ENCODE measurements at regions not wholly inside any gene's neighbourhood (a gene's known extent, or its start where the extent isn't known, plus 50 kb on each side); places are given as distances from the start of the nearest gene placed in this dataset.

DNA sequence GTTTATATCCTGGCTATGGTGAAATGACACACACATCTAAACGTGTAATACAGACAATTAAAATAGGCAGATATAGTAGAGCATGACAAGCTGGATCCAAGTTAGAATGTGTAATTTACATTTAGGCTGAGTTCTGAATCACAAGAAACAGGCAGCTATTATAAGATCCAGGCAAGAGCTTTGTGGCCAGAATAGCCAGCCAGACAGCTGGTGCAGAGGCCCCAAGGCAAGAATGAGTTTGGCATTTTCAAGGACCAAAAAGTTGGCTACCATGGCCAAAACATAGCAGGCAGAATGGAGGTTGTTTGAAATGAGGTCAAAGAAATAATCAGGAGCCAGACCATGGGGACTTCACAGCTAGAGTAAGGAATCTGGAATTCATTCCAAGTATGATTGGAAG lies 281.7 kb downstream of the MTERF1 start:
- Histone ChIP-seq H3K79me2 (ENCODE audit: low read length) (no peaks in the 10 kb centered on the region), H3K4me3 (ENCODE audit: low read length) (no peak overlapping the region), H3K4me2 (ENCODE audit: low read length) (no peak overlapping the region), H3K27me3 (ENCODE audit: low read length) (no peaks in the 10 kb centered on the region), H3K27ac (ENCODE audit: low read length) (no peak overlapping the region), H3F3A (ENCODE audit: low read length, unreplicated experiment) (no peaks in the 10 kb centered on the region), H4K20me1 (ENCODE audit: low read length) (no peaks in the 10 kb centered on the region), H3K4me1 (ENCODE audit: insufficient read depth, low read length) (no peaks in the 10 kb centered on the region), H2AFZ (ENCODE audit: low read length) (no peak overlapping the region), H3K9me2 (replicated peaks; ENCODE audit: low read length) (no peaks in the 10 kb centered on the region), H3K9me3 (ENCODE audit: low read length) (no peaks in the 10 kb centered on the region), H3K9ac (ENCODE audit: low read length) (no peak overlapping the region), H3K36me3 (ENCODE audit: low read depth, low read length) (no peaks in the 10 kb centered on the region)
- TF ChIP-seq, protein P1, sequence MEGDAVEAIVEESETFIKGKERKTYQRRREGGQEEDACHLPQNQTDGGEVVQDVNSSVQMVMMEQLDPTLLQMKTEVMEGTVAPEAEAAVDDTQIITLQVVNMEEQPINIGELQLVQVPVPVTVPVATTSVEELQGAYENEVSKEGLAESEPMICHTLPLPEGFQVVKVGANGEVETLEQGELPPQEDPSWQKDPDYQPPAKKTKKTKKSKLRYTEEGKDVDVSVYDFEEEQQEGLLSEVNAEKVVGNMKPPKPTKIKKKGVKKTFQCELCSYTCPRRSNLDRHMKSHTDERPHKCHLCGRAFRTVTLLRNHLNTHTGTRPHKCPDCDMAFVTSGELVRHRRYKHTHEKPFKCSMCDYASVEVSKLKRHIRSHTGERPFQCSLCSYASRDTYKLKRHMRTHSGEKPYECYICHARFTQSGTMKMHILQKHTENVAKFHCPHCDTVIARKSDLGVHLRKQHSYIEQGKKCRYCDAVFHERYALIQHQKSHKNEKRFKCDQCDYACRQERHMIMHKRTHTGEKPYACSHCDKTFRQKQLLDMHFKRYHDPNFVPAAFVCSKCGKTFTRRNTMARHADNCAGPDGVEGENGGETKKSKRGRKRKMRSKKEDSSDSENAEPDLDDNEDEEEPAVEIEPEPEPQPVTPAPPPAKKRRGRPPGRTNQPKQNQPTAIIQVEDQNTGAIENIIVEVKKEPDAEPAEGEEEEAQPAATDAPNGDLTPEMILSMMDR (conservative IDR thresholded peaks at IDR 0.05; ENCODE audit: low read depth, low read length): no peak
- TF ChIP-seq EZH2 (IDR thresholded peaks at IDR 0.05; ENCODE audit: low read length, unreplicated experiment) (no peak), EZH2phosphoT487 (IDR thresholded peaks at IDR 0.05; ENCODE audit: borderline replicate concordance, low read length) (no peak)
- DNase-seq (no peak), ATAC-seq (no peak)
- ChIA-PET CTCF (no interaction called here), POLR2A (ENCODE audit: unreplicated experiment) (no interaction called here)
- BruUV-seq (replicated peaks): no TSS peak
- intact Hi-C loops (cut with micrococcal nuclease): no loop called here

DNA sequence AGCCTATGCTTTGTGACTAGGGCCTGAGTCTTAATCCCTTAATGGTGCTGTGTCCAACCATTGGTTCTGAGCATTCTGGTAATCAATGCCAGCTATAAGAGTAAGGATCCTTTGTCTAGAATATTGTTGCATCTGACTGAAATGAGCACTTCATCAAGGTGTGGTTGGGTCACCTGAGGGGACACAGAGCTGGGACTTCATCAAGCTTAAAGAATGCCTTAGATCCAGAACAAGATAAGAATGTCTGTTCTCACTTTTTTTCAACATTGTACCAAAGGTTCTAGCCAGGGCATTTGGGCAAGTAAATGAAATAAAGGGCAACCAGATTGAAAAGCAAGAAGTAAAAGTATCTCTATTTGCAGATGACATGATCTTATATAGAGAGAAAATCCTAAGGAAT lies 280.4 kb downstream of the MTERF1 start:
- H3K36me3 ChIP-seq (ENCODE audit: low read depth, low read length): no peaks in the 10 kb centered on the region
- H3K4me2 ChIP-seq (ENCODE audit: low read length): no peak overlapping the region
- H3K9me3 ChIP-seq (ENCODE audit: low read length): no peaks in the 10 kb centered on the region
- intact Hi-C loops (cut with micrococcal nuclease): no loop called here
- H3K27ac ChIP-seq (ENCODE audit: low read length): no peak overlapping the region
- POLR2A ChIA-PET (ENCODE audit: unreplicated experiment): no interaction called here
- no peaks in the 10 kb centered on the region for H3K4me1 ChIP-seq (ENCODE audit: insufficient read depth, low read length)
- H3F3A ChIP-seq (ENCODE audit: low read length, unreplicated experiment): no peaks in the 10 kb centered on the region
- no peaks in the 10 kb centered on the region for H3K79me2 ChIP-seq (ENCODE audit: low read length)
- H2AFZ ChIP-seq (ENCODE audit: low read length): no peak overlapping the region
- ATAC-seq: no peak
- no peak overlapping the region for H3K4me3 ChIP-seq (ENCODE audit: low read length)
- H3K9me2 ChIP-seq (replicated peaks; ENCODE audit: low read length): no peaks in the 10 kb centered on the region
- BruUV-seq (replicated peaks): no TSS peak
- no peaks in the 10 kb centered on the region for H3K27me3 ChIP-seq (ENCODE audit: low read length)
- H4K20me1 ChIP-seq (ENCODE audit: low read length): no peaks in the 10 kb centered on the region
- DNase-seq: no peak
- no peak for TF ChIP-seq EZH2phosphoT487 (IDR thresholded peaks at IDR 0.05; ENCODE audit: borderline replicate concordance, low read length)
- no peak for TF ChIP-seq EZH2 (IDR thresholded peaks at IDR 0.05; ENCODE audit: low read length, unreplicated experiment)
- TF ChIP-seq, protein P1 (conservative IDR thresholded peaks at IDR 0.05; ENCODE audit: low read depth, low read length): no peak
- H3K9ac ChIP-seq (ENCODE audit: low read length): no peak overlapping the region
- CTCF ChIA-PET: interaction anchor here (0.7 kb wide), 1 partner anchor 12 kb away, joined by 3 read pairs; no protein-coding TSS in a partner anchor

DNA sequence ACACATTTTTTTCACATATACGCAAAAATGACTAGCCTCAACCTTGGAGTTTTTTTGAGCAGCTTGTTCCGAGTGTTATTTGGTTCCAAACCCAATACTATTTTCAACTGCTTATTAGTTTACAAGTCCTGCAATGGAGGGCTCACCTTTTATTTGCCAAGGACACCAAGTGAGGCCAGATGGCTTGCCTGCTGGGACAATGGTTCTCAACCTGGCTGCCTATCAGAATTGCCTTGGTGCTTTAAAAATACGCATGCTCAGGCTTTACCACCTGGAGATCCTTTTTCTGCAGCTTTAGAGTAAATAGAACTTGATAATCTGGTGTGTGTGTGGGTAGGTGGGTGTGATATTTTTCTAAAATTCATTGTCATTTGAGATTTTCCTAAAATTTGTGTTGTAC lies 276.8 kb downstream of the MTERF1 start:
- H4K20me1 ChIP-seq (ENCODE audit: low read length): no peaks in the 10 kb centered on the region
- no peak overlapping the region for H2AFZ ChIP-seq (ENCODE audit: low read length)
- no peaks in the 10 kb centered on the region for H3K9me2 ChIP-seq (replicated peaks; ENCODE audit: low read length)
- BruUV-seq (replicated peaks): no TSS peak
- H3K27ac ChIP-seq (ENCODE audit: low read length): no peak overlapping the region
- no peak for TF ChIP-seq EZH2phosphoT487 (IDR thresholded peaks at IDR 0.05; ENCODE audit: borderline replicate concordance, low read length)
- no peak for TF ChIP-seq EZH2 (IDR thresholded peaks at IDR 0.05; ENCODE audit: low read length, unreplicated experiment)
- TF ChIP-seq, protein P1 (conservative IDR thresholded peaks at IDR 0.05; ENCODE audit: low read depth, low read length): no peak
- ATAC-seq: no peak
- no peaks in the 10 kb centered on the region for H3F3A ChIP-seq (ENCODE audit: low read length, unreplicated experiment)
- no peaks in the 10 kb centered on the region for H3K79me2 ChIP-seq (ENCODE audit: low read length)
- POLR2A ChIA-PET (ENCODE audit: unreplicated experiment): no interaction called here
- DNase-seq: no peak
- no peak overlapping the region for H3K4me2 ChIP-seq (ENCODE audit: low read length)
- no peaks in the 10 kb centered on the region for H3K4me1 ChIP-seq (ENCODE audit: insufficient read depth, low read length)
- intact Hi-C loops (cut with micrococcal nuclease): no loop called here
- 0 out of 2 replicates have a peak, but pooled peaks cover 12% of the 10 kb centered on the region for H3K27me3 ChIP-seq (ENCODE audit: low read length)
- CTCF ChIA-PET: no interaction called here
- H3K36me3 ChIP-seq (ENCODE audit: low read depth, low read length): no peaks in the 10 kb centered on the region
- no peak overlapping the region for H3K9ac ChIP-seq (ENCODE audit: low read length)
- H3K9me3 ChIP-seq (ENCODE audit: low read length): no peaks in the 10 kb centered on the region
- H3K4me3 ChIP-seq (ENCODE audit: low read length): no peak overlapping the region
